ENCODE measurements at regions not wholly inside any gene's neighbourhood (a gene's known extent, or its start where the extent isn't known, plus 50 kb on each side); places are given as distances from the start of the nearest gene placed in this dataset.

- Histone ChIP-seq H3K4me1 (ENCODE audit: insufficient read depth, poor library complexity, severe bottlenecking) (peaks cover 6% of the 10 kb centered on the region), H3K27ac (ENCODE audit: poor library complexity, severe bottlenecking) (peak overlapping the region; percentile 30), H3K9me3 (ENCODE audit: severe bottlenecking) (no peaks in the 10 kb centered on the region), H3K27me3 (ENCODE audit: insufficient read depth, poor library complexity, severe bottlenecking) (no peaks in the 10 kb centered on the region), H3K4me3 (ENCODE audit: severe bottlenecking) (no peak overlapping the region), H3K36me3 (ENCODE audit: low read depth) (no peaks in the 10 kb centered on the region)
- DNase-seq (ENCODE audit: low spot score): no peak
- ATAC-seq (ENCODE audit: low read depth): peak; percentile 44; the same call in 1 of the 3 replicates
- no peak for TF ChIP-seq CTCF (IDR thresholded peaks at IDR 0.05; ENCODE audit: poor library complexity, severe bottlenecking)
These were observed 384.0 kb upstream of the DIPK2B start for GRCh38 chrX:45584717-45585116.

GRCh38 chrX:45577361-45577760 lies 376.7 kb upstream of the DIPK2B start:
- ATAC-seq (ENCODE audit: low read depth): no peak
- no peak overlapping the region for H3K27ac ChIP-seq (ENCODE audit: poor library complexity, severe bottlenecking)
- peaks cover 2% of the 10 kb centered on the region for H3K9me3 ChIP-seq (ENCODE audit: severe bottlenecking)
- DNase-seq (ENCODE audit: low spot score): no peak
- H3K36me3 ChIP-seq (ENCODE audit: low read depth): no peaks in the 10 kb centered on the region
- no peaks in the 10 kb centered on the region for H3K27me3 ChIP-seq (ENCODE audit: insufficient read depth, poor library complexity, severe bottlenecking)
- no peak overlapping the region for H3K4me3 ChIP-seq (ENCODE audit: severe bottlenecking)
- TF ChIP-seq CTCF (IDR thresholded peaks at IDR 0.05; ENCODE audit: poor library complexity, severe bottlenecking): no peak
- H3K4me1 ChIP-seq (ENCODE audit: insufficient read depth, poor library complexity, severe bottlenecking): no peaks in the 10 kb centered on the region

DNA sequence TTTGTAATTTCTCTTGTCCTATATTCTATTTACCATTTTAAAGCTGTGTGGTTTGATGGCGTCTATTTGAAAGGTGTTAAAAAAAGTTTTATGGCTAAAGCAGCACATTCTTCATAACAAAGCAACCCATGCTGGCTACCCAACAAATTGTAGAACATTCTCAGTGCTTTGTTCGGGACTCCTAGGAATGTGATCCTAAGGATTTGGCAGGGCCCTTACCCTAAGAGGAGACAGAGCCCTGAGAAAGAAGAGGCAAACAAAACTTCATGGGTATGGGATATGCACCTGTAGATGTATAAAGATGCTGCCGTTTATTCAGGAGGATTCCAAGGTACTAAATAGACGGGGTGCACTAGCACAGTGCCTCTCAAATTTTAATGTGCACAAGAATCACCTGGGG lies 370.8 kb upstream of the DIPK2B start:
- H3K4me3 ChIP-seq (ENCODE audit: severe bottlenecking): no peak overlapping the region
- no peaks in the 10 kb centered on the region for H3K9me3 ChIP-seq (ENCODE audit: severe bottlenecking)
- H3K36me3 ChIP-seq (ENCODE audit: low read depth): no peaks in the 10 kb centered on the region
- ATAC-seq (ENCODE audit: low read depth) (no peak), DNase-seq (ENCODE audit: low spot score) (no peak)
- H3K27me3 ChIP-seq (ENCODE audit: insufficient read depth, poor library complexity, severe bottlenecking): no peaks in the 10 kb centered on the region
- no peaks in the 10 kb centered on the region for H3K4me1 ChIP-seq (ENCODE audit: insufficient read depth, poor library complexity, severe bottlenecking)
- H3K27ac ChIP-seq (ENCODE audit: poor library complexity, severe bottlenecking): no peak overlapping the region
- no peak for TF ChIP-seq CTCF (IDR thresholded peaks at IDR 0.05; ENCODE audit: poor library complexity, severe bottlenecking)

DNA sequence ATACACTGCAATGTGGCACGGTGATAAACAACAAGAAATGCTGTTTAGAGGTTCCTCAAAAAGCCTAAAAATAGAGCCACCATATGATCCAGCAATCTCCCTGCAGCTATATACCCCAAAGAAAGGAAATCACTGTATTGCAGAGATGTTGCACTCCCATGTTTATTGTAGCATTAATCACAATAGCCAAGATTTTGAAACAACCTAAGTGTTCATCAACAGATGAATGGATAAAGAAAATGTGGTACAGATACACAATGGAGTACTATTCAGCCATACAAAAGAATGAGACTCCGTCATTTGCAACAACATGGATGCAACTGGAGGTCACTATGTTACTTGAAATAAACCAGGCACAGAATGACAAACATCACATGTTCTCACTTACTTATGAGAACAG lies 365.8 kb upstream of the DIPK2B start:
- H3K27ac ChIP-seq (ENCODE audit: poor library complexity, severe bottlenecking): no peak overlapping the region
- DNase-seq (ENCODE audit: low spot score) (no peak), ATAC-seq (ENCODE audit: low read depth) (no peak)
- H3K9me3 ChIP-seq (ENCODE audit: severe bottlenecking): no peaks in the 10 kb centered on the region
- no peak for TF ChIP-seq CTCF (IDR thresholded peaks at IDR 0.05; ENCODE audit: poor library complexity, severe bottlenecking)
- no peaks in the 10 kb centered on the region for H3K27me3 ChIP-seq (ENCODE audit: insufficient read depth, poor library complexity, severe bottlenecking)
- no peak overlapping the region for H3K4me3 ChIP-seq (ENCODE audit: severe bottlenecking)
- H3K36me3 ChIP-seq (ENCODE audit: low read depth): no peaks in the 10 kb centered on the region
- no peaks in the 10 kb centered on the region for H3K4me1 ChIP-seq (ENCODE audit: insufficient read depth, poor library complexity, severe bottlenecking)

- H3K4me3 ChIP-seq (ENCODE audit: severe bottlenecking): no peak overlapping the region
- no peaks in the 10 kb centered on the region for H3K9me3 ChIP-seq (ENCODE audit: severe bottlenecking)
- H3K36me3 ChIP-seq (ENCODE audit: low read depth): no peaks in the 10 kb centered on the region
- DNase-seq (ENCODE audit: low spot score) (no peak), ATAC-seq (ENCODE audit: low read depth) (peak; percentile 38; the same call in 2 of the 3 replicates)
- H3K27me3 ChIP-seq (ENCODE audit: insufficient read depth, poor library complexity, severe bottlenecking): no peaks in the 10 kb centered on the region
- TF ChIP-seq CTCF (IDR thresholded peaks at IDR 0.05; ENCODE audit: poor library complexity, severe bottlenecking): peak; percentile 40
- H3K4me1 ChIP-seq (ENCODE audit: insufficient read depth, poor library complexity, severe bottlenecking): no peaks in the 10 kb centered on the region
- no peak overlapping the region for H3K27ac ChIP-seq (ENCODE audit: poor library complexity, severe bottlenecking)
These were observed 356.7 kb upstream of the DIPK2B start for GRCh38 chrX:45557387-45557786.

Data from RWPE2 (cell line).